ENCODE measurements at regions not wholly inside any gene's neighbourhood (a gene's known extent, or its start where the extent isn't known, plus 50 kb on each side); places are given as distances from the start of the nearest gene placed in this dataset.

DNA sequence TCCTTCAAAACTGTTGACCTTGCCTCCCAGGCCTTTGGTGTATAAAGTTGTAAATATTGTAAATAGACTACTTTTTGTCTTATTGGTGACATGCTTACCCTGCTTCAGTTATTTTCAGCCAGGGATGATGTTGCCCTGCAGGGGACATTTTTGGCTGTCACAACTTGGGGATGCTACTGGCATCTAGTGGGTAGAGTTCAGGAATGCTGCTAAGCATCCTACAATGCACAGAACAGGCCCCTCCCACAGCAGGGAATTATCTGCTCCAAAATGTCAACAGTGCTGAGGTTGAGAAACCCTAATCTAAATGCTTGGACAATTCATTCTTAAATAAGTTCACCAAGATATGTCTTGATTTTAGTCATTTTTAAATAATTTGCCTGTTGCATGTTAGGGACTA, 459.8 kb downstream of the PMP22 start:
- H3K4me3 ChIP-seq = no peak overlapping the region
- TF ChIP-seq POLR2AphosphoS5 (IDR thresholded peaks at IDR 0.05; ENCODE audit: insufficient read depth in 1 of 2, low read depth in 1 of 2) (no peak), POLR2A (IDR thresholded peaks at IDR 0.05) (no peak)
- TF ChIP-seq, protein P1, sequence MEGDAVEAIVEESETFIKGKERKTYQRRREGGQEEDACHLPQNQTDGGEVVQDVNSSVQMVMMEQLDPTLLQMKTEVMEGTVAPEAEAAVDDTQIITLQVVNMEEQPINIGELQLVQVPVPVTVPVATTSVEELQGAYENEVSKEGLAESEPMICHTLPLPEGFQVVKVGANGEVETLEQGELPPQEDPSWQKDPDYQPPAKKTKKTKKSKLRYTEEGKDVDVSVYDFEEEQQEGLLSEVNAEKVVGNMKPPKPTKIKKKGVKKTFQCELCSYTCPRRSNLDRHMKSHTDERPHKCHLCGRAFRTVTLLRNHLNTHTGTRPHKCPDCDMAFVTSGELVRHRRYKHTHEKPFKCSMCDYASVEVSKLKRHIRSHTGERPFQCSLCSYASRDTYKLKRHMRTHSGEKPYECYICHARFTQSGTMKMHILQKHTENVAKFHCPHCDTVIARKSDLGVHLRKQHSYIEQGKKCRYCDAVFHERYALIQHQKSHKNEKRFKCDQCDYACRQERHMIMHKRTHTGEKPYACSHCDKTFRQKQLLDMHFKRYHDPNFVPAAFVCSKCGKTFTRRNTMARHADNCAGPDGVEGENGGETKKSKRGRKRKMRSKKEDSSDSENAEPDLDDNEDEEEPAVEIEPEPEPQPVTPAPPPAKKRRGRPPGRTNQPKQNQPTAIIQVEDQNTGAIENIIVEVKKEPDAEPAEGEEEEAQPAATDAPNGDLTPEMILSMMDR (IDR thresholded peaks at IDR 0.05) = no peak
- H3K27me3 ChIP-seq = no peaks in the 10 kb centered on the region
- no peak for DNase-seq (ENCODE audit: extremely low spot score in 2 of 2)
- H3K9me3 ChIP-seq = no peaks in the 10 kb centered on the region
- no peaks in the 10 kb centered on the region for H3K36me3 ChIP-seq
- peaks cover 5% of the 10 kb centered on the region for H3K4me1 ChIP-seq
- intact Hi-C loops (cut with DNase I) = no loop called here
- H3K27ac ChIP-seq = no peak overlapping the region

DNA sequence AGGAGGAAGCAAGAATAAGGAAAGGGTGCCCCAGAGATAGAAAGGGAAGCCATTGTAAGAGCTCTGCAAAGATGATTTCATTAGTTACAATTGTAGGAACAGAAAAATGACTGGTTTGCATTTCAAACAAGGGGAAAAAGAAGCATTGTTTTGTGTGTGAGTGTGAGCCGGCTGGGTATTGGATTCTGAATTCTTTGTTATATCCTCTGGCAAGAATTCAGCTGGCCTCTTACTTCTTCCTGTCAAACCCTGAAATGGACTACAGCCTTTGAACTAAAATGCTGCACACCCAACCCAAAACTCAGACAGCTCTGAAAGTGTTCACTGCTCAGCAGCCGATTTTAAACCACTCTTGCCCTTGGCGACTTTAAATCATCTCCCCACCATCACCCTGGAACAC, 461.3 kb downstream of the PMP22 start:
- H3K4me1 ChIP-seq = peaks cover 5% of the 10 kb centered on the region
- no peaks in the 10 kb centered on the region for H3K36me3 ChIP-seq
- H3K4me3 ChIP-seq = no peak overlapping the region
- H3K9me3 ChIP-seq = no peaks in the 10 kb centered on the region
- intact Hi-C loops (cut with DNase I) = no loop called here
- H3K27ac ChIP-seq = no peak overlapping the region
- H3K27me3 ChIP-seq = no peaks in the 10 kb centered on the region
- DNase-seq (ENCODE audit: extremely low spot score in 2 of 2) = no peak
- TF ChIP-seq, protein P1 (IDR thresholded peaks at IDR 0.05) = no peak
- TF ChIP-seq POLR2A (IDR thresholded peaks at IDR 0.05) = no peak
- TF ChIP-seq POLR2AphosphoS5 (IDR thresholded peaks at IDR 0.05; ENCODE audit: insufficient read depth in 1 of 2, low read depth in 1 of 2) = no peak

DNA sequence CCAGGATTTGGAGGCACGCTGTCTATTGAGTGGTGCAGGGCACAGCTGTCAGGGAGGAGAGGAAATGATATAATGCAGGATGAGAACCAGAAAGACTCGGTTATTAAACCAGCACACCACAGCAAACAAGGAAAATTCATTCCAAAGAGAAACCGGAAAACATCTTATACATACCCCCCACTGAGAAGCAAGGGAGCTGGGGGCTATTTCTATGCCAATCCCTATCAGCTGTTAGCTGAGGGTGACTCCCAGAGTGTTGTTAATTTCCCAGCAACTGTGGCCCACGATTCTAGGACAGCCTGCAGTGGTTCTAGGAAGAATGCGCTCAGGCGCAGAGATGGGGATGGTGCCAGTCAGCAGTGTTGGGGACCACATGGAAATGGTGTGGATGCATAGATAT, 467.3 kb downstream of the PMP22 start:
- Histone ChIP-seq H3K27ac (no peak overlapping the region), H3K36me3 (no peaks in the 10 kb centered on the region), H3K27me3 (no peaks in the 10 kb centered on the region), H3K4me3 (no peak overlapping the region), H3K4me1 (peaks cover 4% of the 10 kb centered on the region), H3K9me3 (no peaks in the 10 kb centered on the region)
- intact Hi-C loops (cut with DNase I) = no loop called here
- DNase-seq (ENCODE audit: extremely low spot score in 2 of 2) = no peak
- TF ChIP-seq POLR2A (IDR thresholded peaks at IDR 0.05) (no peak), POLR2AphosphoS5 (IDR thresholded peaks at IDR 0.05; ENCODE audit: insufficient read depth in 1 of 2, low read depth in 1 of 2) (no peak)
- TF ChIP-seq, protein P1 (IDR thresholded peaks at IDR 0.05) = no peak

DNA sequence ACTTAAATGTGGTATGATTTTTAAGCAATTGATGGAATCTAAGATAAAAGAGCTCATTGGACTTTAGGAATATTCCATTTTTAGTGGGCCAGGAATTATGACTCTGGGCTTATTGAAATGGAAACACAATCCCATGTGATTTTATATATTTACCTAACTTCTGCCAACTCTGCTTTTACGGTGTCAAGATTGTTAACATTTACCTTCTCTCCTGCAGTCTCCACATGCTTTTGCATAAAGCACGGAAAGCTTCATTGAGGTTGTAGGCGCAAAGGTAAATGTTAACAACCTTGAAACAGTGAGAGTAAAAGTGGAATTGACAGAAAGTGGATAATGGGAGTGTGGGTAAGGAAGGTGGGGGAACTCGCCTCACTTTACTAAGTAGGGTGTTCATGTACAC, 468.1 kb downstream of the PMP22 start:
- Histone ChIP-seq H3K27ac (no peak overlapping the region), H3K4me1 (peaks cover 4% of the 10 kb centered on the region), H3K27me3 (no peaks in the 10 kb centered on the region), H3K36me3 (no peaks in the 10 kb centered on the region), H3K4me3 (no peak overlapping the region), H3K9me3 (no peaks in the 10 kb centered on the region)
- no peak for TF ChIP-seq POLR2A (IDR thresholded peaks at IDR 0.05)
- TF ChIP-seq, protein P1 (IDR thresholded peaks at IDR 0.05) = no peak
- TF ChIP-seq POLR2AphosphoS5 (IDR thresholded peaks at IDR 0.05; ENCODE audit: insufficient read depth in 1 of 2, low read depth in 1 of 2) = no peak
- intact Hi-C loops (cut with DNase I) = no loop called here
- no peak for DNase-seq (ENCODE audit: extremely low spot score in 2 of 2)

DNA sequence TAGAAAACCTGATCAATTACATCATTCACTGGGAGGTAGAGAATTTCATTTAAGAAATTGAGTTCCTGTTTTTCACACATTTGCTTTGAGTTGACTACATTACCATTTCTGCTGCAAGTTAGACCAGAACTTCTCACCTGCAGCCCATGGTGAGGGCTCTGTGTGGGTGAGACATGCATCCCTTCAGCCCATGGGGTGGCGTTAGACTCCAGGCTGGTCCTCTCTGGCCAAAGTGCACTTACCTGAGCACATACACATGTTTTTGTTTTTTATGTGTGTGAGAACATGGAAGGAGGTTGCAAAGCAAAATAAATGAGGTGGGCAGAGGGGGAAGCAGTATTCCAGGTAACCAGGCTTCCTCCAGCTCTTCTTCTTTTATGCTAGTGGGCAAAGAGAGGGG, 470.2 kb downstream of the PMP22 start:
- Histone ChIP-seq H3K27me3 (no peaks in the 10 kb centered on the region), H3K27ac (no peak overlapping the region), H3K4me3 (no peak overlapping the region), H3K36me3 (no peaks in the 10 kb centered on the region), H3K9me3 (no peaks in the 10 kb centered on the region), H3K4me1 (peaks cover 4% of the 10 kb centered on the region)
- TF ChIP-seq, protein P1 (IDR thresholded peaks at IDR 0.05) = no peak
- TF ChIP-seq POLR2AphosphoS5 (IDR thresholded peaks at IDR 0.05; ENCODE audit: insufficient read depth in 1 of 2, low read depth in 1 of 2) (no peak), POLR2A (IDR thresholded peaks at IDR 0.05) (no peak)
- no peak for DNase-seq (ENCODE audit: extremely low spot score in 2 of 2)
- intact Hi-C loops (cut with DNase I) = no loop called here
